ENCODE measurements at regions not wholly inside any gene's neighbourhood (a gene's known extent, or its start where the extent isn't known, plus 50 kb on each side); places are given as distances from the start of the nearest gene placed in this dataset.

DNA sequence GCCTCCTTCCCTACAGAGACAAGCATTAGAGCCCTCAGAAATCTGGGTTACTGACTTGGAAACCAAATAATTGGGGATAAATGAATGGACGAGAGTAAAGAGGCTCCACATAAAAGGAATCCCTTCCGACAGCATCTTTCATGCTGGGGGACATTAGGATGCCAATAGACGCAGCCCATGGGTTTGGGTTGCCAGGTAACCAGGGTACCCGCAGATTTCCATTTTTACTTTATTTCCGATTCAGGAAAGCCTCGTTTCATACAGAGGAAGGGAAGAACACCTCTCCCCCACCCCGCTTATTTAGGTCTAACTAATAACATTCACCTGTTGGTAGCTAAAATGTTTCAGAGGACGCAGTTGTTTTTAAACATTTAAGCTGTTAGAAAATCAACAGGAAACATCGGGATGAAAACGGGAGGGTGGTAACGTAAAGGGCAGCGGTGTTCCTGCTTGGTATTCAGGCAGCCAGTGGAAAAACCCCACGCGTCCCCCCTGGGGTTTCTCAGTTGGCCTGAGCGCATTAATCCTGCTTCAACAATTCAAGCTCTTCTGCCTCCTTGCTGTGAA, 179.5 kb downstream of the YTHDC2 start:
- no peaks in the 10 kb centered on the region for H3K27me3 ChIP-seq (ENCODE audit: insufficient read depth, poor library complexity, severe bottlenecking)
- no peak for DNase-seq (ENCODE audit: low read depth in 1 of 2, low spot score in 1 of 2)
- TF ChIP-seq SPI1 (IDR thresholded peaks at IDR 0.05; ENCODE audit: borderline replicate concordance, low read depth) (no peak), GABPA (IDR thresholded peaks at IDR 0.05; ENCODE audit: low read depth) (no peak), REST (IDR thresholded peaks at IDR 0.05; ENCODE audit: insufficient replicate concordance, low read depth) (no peak), POLR2AphosphoS5 (IDR thresholded peaks at IDR 0.05; ENCODE audit: low read depth) (no peak)
- TF ChIP-seq, protein P1, sequence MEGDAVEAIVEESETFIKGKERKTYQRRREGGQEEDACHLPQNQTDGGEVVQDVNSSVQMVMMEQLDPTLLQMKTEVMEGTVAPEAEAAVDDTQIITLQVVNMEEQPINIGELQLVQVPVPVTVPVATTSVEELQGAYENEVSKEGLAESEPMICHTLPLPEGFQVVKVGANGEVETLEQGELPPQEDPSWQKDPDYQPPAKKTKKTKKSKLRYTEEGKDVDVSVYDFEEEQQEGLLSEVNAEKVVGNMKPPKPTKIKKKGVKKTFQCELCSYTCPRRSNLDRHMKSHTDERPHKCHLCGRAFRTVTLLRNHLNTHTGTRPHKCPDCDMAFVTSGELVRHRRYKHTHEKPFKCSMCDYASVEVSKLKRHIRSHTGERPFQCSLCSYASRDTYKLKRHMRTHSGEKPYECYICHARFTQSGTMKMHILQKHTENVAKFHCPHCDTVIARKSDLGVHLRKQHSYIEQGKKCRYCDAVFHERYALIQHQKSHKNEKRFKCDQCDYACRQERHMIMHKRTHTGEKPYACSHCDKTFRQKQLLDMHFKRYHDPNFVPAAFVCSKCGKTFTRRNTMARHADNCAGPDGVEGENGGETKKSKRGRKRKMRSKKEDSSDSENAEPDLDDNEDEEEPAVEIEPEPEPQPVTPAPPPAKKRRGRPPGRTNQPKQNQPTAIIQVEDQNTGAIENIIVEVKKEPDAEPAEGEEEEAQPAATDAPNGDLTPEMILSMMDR (IDR thresholded peaks at IDR 0.05; ENCODE audit: insufficient read depth, low read length): no peak
- no peak overlapping the region for H3K27ac ChIP-seq (replicated peaks)
- no peak overlapping the region for H3K4me3 ChIP-seq (replicated peaks; ENCODE audit: insufficient read depth, low read length)

DNA sequence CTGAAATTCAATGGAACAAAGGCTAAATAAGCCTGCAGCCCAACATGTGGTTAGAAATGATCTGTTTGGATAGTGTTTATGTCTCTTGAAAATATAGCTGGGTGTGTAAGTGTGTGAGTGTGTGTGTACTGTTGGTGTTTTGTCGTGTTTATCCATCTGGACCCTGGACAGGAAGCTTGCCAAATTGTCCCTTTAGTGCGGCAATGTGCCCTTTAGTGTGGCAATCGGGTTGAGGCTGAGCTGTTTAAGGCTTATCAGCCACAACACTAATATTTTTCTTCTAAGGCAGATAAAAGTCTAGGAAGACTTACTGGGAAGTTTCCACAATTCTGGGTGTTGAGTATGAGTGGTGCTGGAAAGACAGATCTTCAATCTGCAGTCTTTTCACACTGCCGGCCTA, 180.2 kb downstream of the YTHDC2 start:
- TF ChIP-seq, protein P1 (IDR thresholded peaks at IDR 0.05; ENCODE audit: insufficient read depth, low read length): no peak
- TF ChIP-seq GABPA (IDR thresholded peaks at IDR 0.05; ENCODE audit: low read depth) (no peak), REST (IDR thresholded peaks at IDR 0.05; ENCODE audit: insufficient replicate concordance, low read depth) (no peak), SPI1 (IDR thresholded peaks at IDR 0.05; ENCODE audit: borderline replicate concordance, low read depth) (no peak), POLR2AphosphoS5 (IDR thresholded peaks at IDR 0.05; ENCODE audit: low read depth) (no peak)
- Histone ChIP-seq H3K27me3 (ENCODE audit: insufficient read depth, poor library complexity, severe bottlenecking) (no peaks in the 10 kb centered on the region), H3K4me3 (replicated peaks; ENCODE audit: insufficient read depth, low read length) (no peak overlapping the region), H3K27ac (replicated peaks) (no peak overlapping the region)
- DNase-seq (ENCODE audit: low read depth in 1 of 2, low spot score in 1 of 2): no peak

DNA sequence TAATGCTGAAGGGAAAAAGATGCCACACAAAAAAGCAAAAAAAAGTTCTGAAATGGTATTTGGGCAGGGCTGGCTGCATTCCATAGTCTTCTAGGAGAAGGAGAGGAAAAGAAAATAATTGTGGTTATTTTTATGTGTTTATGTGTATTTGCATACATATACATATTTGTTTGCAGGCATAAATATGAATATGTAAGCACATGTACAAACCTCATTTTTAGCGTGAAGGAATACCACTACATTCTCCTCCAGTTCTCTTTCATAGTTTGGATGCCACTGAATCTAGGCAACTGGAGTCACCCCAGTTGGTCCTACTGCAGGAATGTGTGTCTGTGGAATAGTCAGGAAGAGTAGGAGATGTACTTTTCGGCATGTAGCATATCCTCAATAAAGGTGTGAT, 181.1 kb downstream of the YTHDC2 start:
- DNase-seq (ENCODE audit: low read depth in 1 of 2, low spot score in 1 of 2): no peak
- no peaks in the 10 kb centered on the region for H3K27me3 ChIP-seq (ENCODE audit: insufficient read depth, poor library complexity, severe bottlenecking)

More for the DNA sequence above, 181.1 kb downstream of the YTHDC2 start:
- no peak overlapping the region for H3K4me3 ChIP-seq (replicated peaks; ENCODE audit: insufficient read depth, low read length)
- TF ChIP-seq POLR2AphosphoS5 (IDR thresholded peaks at IDR 0.05; ENCODE audit: low read depth): no peak
- TF ChIP-seq SPI1 (IDR thresholded peaks at IDR 0.05; ENCODE audit: borderline replicate concordance, low read depth): no peak
- no peak for TF ChIP-seq GABPA (IDR thresholded peaks at IDR 0.05; ENCODE audit: low read depth)
- no peak for TF ChIP-seq REST (IDR thresholded peaks at IDR 0.05; ENCODE audit: insufficient replicate concordance, low read depth)
- TF ChIP-seq, protein P1 (IDR thresholded peaks at IDR 0.05; ENCODE audit: insufficient read depth, low read length): no peak
- H3K27ac ChIP-seq (replicated peaks): no peak overlapping the region

Data from HL-60 (cell line).